Posterior cingulate gyrus (tissue), 11 donors: ENCODE measurements at regions not wholly inside any gene's neighbourhood (a gene's known extent, or its start where the extent isn't known, plus 50 kb on each side); places are given as distances from the start of the nearest gene placed in this dataset.
"Not testable (repeated sequence)": the region's sequence is repeated elsewhere in the genome, so short reads cannot be mapped to it uniquely, and the experiment has no call there.

Experiments
- DNase-seq, 10 donors: peaks; one replicate each; pipeline versions ENCODE4 v3.0.0 to v3.0.0-alpha.2; 2020 to 2021; ENCODE audit warnings: mixed read lengths in 3 of 10
- intact Hi-C: fragments of 100-400 bp; cut with DNase I; formaldehyde crosslinking; loops from one replicate; pipeline ENCODE4 v1.15.1; 2023

GRCh38 chr6:56904068-56904467 is 50.8 kb upstream of the BEND6 start:
- intact Hi-C loops: loop anchor here (1.0 to 2.0 kb wide), 2 partner anchors 51 to 117 kb away; partner anchors contain the start of gene BEND6
- no peak for DNase-seq

DNA sequence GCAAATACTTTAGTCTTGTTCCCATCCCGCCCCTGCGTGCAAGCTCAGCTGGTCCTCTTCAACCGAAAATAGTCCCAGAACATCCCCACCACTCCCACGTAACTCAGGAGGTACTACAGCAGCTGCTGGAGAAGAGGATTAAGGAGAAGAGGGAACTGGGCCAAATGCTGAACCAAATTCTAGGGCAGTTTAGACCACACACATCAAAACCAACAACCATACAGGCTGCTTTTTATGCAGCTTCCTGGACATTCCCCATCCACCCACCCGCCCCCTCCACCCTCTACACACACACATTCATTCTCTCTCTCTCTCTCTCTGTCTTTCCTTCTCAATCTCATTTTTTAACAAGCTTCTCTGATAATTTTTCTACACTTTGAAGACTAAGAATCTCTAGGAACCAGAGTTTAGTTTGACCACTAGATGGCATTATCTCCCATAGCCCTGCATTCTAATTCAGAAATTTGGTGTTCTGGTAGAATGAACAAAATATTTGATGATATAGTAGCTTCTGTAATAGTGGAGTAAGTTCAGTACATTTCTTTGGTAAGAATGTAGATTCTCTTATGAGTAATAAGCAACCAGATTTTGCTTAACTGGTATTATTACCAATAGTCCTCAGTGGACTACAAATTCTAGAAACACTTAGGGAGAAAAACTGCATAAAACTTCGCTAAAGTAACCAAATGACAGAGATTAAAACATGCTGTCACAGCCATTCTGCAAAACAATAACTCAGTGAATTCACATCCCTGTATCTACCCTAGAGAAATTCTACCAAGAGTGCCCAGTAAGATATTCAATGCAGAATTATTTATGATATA is 52.1 kb upstream of the BEND6 start:
- intact Hi-C loops: loop anchor here (1.0 kb wide), 1 partner anchor 413 kb away; no protein-coding TSS in a partner anchor
- DNase-seq: peak in 8 of 10 donors; percentile 21 to 91 (median 54)

GRCh38 chr6:56900784-56901183 is 54.1 kb upstream of the BEND6 start:
- no peak for DNase-seq
- intact Hi-C loops: no loop called here

GRCh38 chr6:56899753-56900152 is 55.2 kb upstream of the BEND6 start:
- intact Hi-C loops: no loop called here
- no peak for DNase-seq

DNA sequence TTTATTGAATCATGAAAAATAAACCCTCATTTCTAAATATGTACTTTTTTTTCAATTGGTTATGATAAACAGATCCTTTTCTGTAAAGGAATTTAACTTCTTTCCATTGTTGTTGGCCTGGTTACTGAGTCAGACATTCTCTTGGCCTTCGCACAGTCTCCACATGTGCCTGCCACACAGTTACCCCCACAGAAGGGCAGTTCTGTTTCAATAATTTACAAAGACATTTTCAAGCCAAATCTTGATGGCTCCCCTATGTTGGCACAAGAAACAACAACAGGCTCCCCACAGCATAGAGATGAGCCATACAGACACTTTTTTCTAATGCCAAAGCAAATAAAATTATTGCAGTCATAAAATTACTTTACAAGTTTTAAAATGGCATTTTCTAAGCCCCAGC is 55.6 kb upstream of the BEND6 start:
- intact Hi-C loops: no loop called here
- no peak for DNase-seq

GRCh38 chr6:56897789-56898529 is 56.9 kb upstream of the BEND6 start:
- intact Hi-C loops: no loop called here
- DNase-seq: no peak

DNA sequence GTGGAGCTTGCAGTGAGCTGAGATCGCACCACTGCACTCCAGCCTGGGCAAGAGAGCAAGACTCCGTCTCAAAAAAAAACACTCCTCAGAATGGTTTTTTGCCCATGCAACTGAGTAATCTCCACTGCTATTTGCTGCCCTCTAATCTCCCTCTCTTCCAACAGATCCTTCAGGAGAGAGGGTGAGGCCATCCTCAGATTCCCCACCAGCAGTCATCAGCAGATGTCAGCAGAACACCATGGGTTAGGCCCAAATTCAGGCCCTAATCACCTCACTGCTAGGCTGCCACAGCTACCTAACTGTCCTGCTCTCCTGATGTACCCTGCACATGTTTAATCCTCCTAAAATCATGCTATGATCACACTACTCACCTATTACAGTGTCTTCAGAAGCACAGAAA is 63.2 kb upstream of the BEND6 start:
- DNase-seq: no peak
- intact Hi-C loops: no loop called here

DNA sequence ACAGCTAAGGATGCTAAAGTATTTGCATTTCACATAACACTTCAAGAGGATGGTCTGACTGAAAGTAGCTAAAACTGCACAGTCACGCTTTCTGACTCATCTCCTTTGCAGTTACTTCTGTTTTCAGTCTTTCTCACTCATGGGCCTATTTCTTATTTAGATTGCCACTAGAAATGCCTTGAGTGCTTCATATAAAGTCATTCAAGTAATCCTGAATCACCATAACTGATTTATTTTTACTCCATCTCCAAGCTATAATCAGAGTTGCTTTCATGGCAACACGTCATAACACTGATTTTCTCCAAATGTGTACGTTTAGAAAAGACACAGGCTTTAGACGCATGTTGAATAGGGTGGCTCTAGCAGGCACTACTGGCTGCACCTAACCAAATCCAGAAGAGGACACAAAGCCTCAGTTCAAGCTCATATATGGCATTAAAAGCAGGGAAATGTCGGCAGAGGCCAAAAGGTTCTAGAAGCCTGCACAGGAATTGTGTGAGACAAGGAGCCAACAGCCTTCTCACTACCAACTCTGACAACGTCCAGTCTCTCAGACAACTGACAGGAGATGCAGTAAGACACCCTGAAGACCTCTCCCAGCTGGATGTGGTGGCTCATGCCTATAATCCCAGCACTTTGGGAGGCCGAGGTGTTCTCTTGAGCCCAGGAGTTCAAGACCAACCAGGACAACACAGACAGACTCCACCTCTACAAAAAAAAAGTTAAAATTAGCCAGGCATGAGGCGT is 64.1 kb upstream of the BEND6 start:
- intact Hi-C loops: no loop called here

DNA sequence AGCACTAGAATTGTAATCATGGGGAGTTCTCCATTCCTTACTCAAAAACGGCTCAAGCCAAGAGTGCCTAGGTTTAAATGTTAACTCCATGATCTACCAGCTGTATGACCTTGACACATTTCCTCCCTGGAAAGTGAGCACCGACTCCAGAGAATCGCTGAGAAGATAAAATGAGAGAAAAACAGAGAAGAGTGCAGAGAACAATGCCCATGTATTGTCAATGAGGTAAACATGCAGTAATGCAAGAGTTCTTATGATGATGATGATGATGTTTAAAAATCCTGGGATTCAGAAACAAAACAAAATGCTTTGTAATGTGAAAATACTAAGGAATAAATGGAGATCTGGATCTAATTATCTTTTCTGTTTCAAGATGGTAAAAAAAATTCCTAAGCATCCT is 64.8 kb upstream of the BEND6 start:
- intact Hi-C loops: no loop called here
- DNase-seq: no peak

More for the DNA sequence above, 64.1 kb upstream of the BEND6 start:
- no peak for DNase-seq

GRCh38 chr6:56889492-56889891 is 65.4 kb upstream of the BEND6 start:
- DNase-seq: no peak

GRCh38 chr6:56888687-56889086 is 66.2 kb upstream of the BEND6 start:
- intact Hi-C loops: no loop called here
- DNase-seq: no peak

More at GRCh38 chr6:56889492-56889891, 65.4 kb upstream of the BEND6 start:
- intact Hi-C loops: no loop called here

GRCh38 chr6:56887086-56887485 is 67.8 kb upstream of the BEND6 start:
- no peak for DNase-seq
- intact Hi-C loops: no loop called here

DNA sequence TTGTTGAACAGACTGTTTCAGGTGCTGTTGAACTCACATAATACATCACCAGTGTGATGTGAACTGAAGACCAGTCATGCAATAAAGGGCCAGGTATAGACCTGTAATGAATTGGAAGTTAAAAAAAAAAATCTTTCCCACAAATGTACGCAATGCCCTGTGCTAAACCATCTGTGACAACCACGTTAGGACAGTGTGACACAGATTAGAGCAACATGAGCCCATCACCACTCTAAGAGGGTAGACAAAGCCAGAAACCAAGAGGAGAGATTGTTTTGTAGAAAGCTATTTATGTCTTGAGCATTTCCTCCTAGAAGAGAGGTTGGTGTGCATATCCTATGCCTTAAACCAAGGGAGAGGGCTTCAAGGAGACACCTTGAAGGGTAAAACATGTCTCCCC is 77.0 kb upstream of the BEND6 start:
- intact Hi-C loops: no loop called here
- DNase-seq: no peak

- intact Hi-C loops: no loop called here
- no peak for DNase-seq
Measured at GRCh38 chr6:56875961-56876360, 78.9 kb upstream of the BEND6 start.

DNA sequence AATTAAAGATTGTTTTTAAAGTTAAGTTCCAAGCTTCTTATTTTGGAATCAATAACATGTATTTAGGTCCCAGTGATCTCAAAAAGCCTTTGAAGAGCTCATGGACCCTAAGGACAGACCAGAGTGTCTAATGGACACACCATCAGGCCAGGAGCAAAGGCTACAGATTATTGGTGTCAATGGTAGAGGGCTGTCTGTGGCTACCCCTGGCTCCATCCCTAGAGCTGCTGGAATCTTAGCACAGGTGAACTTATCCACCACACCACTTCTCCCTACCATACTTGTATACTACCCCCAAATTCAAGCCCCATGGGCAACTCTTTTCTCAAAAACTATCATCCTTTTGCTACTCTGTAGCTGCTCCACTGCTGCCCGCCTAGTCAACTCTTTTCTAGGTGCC is 79.4 kb upstream of the BEND6 start:
- no peak for DNase-seq

DNA sequence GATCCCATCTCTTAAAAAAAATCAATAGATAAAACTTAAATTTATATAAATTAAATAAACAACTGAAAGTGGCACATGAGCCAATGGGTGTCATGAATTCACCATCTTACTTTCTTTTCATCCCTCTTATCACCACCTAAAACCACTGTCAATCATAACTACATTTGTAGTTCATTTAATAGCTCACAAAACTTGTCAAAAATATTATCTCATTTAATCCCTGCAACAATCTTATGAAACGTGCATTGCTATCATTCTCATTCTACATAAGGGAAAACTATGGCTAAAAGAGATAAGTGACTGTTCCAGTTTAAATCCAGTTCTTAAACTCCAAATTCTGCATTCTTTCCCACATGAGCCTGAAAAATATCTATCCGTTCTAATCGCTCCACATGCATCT is 80.6 kb upstream of the BEND6 start:
- DNase-seq: no peak
- intact Hi-C loops: no loop called here

More for the DNA sequence above, 79.4 kb upstream of the BEND6 start:
- intact Hi-C loops: no loop called here

GRCh38 chr6:56870053-56870452 is 84.9 kb upstream of the BEND6 start:
- intact Hi-C loops, DNase-seq: not testable (repeated sequence)

GRCh38 chr6:56869346-56869745 is 85.6 kb upstream of the BEND6 start:
- intact Hi-C loops: no loop called here
- no peak for DNase-seq

- intact Hi-C loops: no loop called here
- DNase-seq: no peak
Measured at GRCh38 chr6:56868687-56869086, 86.2 kb upstream of the BEND6 start.

DNA sequence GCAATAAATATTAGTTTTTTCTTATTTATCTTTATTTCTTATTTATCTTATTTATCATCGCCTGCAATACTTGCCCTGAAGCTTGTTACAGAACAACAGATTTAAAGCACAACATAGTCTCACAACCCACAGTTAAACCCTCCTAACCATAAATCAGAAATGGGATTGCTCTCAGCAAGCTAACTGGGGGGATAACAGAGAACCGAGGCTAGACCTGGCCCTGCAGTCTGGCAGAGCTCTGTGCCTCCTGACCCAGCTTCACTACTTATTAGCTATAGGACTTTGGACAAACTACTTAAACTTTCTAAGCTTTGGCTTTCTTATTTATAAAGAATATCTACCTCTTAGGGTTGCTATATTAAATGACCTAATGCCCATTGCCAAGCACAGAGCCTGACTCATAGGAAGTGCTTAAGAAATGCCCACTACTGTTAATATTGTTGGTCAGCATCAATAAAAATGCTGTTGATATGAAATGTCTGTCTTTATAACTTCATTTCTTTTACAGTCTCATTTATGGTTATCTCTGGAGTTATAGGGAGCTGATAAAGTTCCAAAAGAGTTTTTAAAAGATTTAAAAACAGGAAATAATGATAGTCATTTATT is 87.9 kb upstream of the BEND6 start:
- DNase-seq: no peak
- intact Hi-C loops: no loop called here
